GM19238 (cell line): ENCODE measurements at regions not wholly inside any gene's neighbourhood (a gene's known extent, or its start where the extent isn't known, plus 50 kb on each side); places are given as distances from the start of the nearest gene placed in this dataset.

ENCODE experiments used
- DNase-seq: peaks from one replicate; pipeline ENCODE4 v3.0.0; 2011; ENCODE audit warnings: low spot score; ENCODE audit not compliant: insufficient read length

GRCh38 chr2:136375017-136375901, 257.3 kb upstream of the CXCR4 start:
- no peak for DNase-seq

- no peak for DNase-seq
Observed at GRCh38 chr2:136373841-136374240, 255.9 kb upstream of the CXCR4 start.

- DNase-seq = no peak
Observed at GRCh38 chr2:136373029-136373428, 255.1 kb upstream of the CXCR4 start.

- no peak for DNase-seq
Observed at GRCh38 chr2:136363900-136364299, 246.0 kb upstream of the CXCR4 start.

- no peak for DNase-seq
Observed at GRCh38 chr2:136363470-136363869, 245.5 kb upstream of the CXCR4 start.

- no peak for DNase-seq
Observed at GRCh38 chr2:136362676-136363390, 244.9 kb upstream of the CXCR4 start.

- DNase-seq = no peak
Observed at GRCh38 chr2:136361521-136361920, 243.6 kb upstream of the CXCR4 start.

- no peak for DNase-seq
Observed at GRCh38 chr2:136360790-136361189, 242.8 kb upstream of the CXCR4 start.

GRCh38 chr2:136359121-136359965, 241.4 kb upstream of the CXCR4 start:
- DNase-seq = no peak

- DNase-seq = no peak
Observed at GRCh38 chr2:136358576-136358975, 240.6 kb upstream of the CXCR4 start.

- DNase-seq = no peak
Observed at GRCh38 chr2:136357007-136357380, 239.0 kb upstream of the CXCR4 start.

GRCh38 chr2:136356125-136357006, 238.4 kb upstream of the CXCR4 start:
- DNase-seq = no peak

- DNase-seq = no peak
Observed at GRCh38 chr2:136351684-136352083, 233.7 kb upstream of the CXCR4 start.

GRCh38 chr2:136347981-136348380, 230.0 kb upstream of the CXCR4 start:
- DNase-seq = no peak

- no peak for DNase-seq
Observed at GRCh38 chr2:136344339-136344738, 226.4 kb upstream of the CXCR4 start.

- DNase-seq = no peak
Observed at GRCh38 chr2:136342138-136342537, 224.2 kb upstream of the CXCR4 start.

GRCh38 chr2:136334967-136335366, 217.0 kb upstream of the CXCR4 start:
- no peak for DNase-seq

- DNase-seq = no peak
Observed at GRCh38 chr2:136332436-136333095, 214.6 kb upstream of the CXCR4 start.

GRCh38 chr2:136331226-136331625, 213.3 kb upstream of the CXCR4 start:
- no peak for DNase-seq

GRCh38 chr2:136328207-136328795, 210.4 kb upstream of the CXCR4 start:
- DNase-seq = no peak
